ENCODE measurements at regions not wholly inside any gene's neighbourhood (a gene's known extent, or its start where the extent isn't known, plus 50 kb on each side); places are given as distances from the start of the nearest gene placed in this dataset.
"Not testable (repeated sequence)": the region's sequence is repeated elsewhere in the genome, so short reads cannot be mapped to it uniquely, and the experiment has no call there.

- TF ChIP-seq CTCF (IDR thresholded peaks at IDR 0.05 in 4 of 5, conservative IDR thresholded peaks at IDR 0.05 in 1 of 5); POLR2A (IDR thresholded peaks at IDR 0.05): not testable (repeated sequence)
Observed at GRCh38 chr20:53777402-53777801, 183.8 kb upstream of the ZNF217 start.

Measured in gastrocnemius medialis (tissue), 4 donors.